Astrocyte of the spinal cord (primary cell): ENCODE measurements at regions not wholly inside any gene's neighbourhood (a gene's known extent, or its start where the extent isn't known, plus 50 kb on each side); places are given as distances from the start of the nearest gene placed in this dataset.

Experiments
- DNase-seq: peaks from one replicate; pipeline ENCODE4 v3.0.0; 2011; ENCODE audit warnings: low read depth, low spot score
- H3K4me3 ChIP-seq: 2 replicates; pipeline ENCODE4 v1.5.1; 2011; ENCODE audit warnings: low read depth, mild to moderate bottlenecking, low read length, moderate library complexity
- in situ Hi-C: cut with HindIII; loops from 2 replicates; pipeline ENCODE4 v1.10.0; 2017; ENCODE audit warnings: low sequenced_read_pairs
- TF ChIP-seq, protein P1 (sequence below): IDR thresholded peaks from 2 replicates; pipeline ENCODE4 v1.5.1; 2012; ENCODE audit warnings: low read depth, mild to moderate bottlenecking, low read length, inconsistent platforms

- TF ChIP-seq, protein P1, sequence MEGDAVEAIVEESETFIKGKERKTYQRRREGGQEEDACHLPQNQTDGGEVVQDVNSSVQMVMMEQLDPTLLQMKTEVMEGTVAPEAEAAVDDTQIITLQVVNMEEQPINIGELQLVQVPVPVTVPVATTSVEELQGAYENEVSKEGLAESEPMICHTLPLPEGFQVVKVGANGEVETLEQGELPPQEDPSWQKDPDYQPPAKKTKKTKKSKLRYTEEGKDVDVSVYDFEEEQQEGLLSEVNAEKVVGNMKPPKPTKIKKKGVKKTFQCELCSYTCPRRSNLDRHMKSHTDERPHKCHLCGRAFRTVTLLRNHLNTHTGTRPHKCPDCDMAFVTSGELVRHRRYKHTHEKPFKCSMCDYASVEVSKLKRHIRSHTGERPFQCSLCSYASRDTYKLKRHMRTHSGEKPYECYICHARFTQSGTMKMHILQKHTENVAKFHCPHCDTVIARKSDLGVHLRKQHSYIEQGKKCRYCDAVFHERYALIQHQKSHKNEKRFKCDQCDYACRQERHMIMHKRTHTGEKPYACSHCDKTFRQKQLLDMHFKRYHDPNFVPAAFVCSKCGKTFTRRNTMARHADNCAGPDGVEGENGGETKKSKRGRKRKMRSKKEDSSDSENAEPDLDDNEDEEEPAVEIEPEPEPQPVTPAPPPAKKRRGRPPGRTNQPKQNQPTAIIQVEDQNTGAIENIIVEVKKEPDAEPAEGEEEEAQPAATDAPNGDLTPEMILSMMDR = no peak
- no peak for DNase-seq
- no peak overlapping the region for H3K4me3 ChIP-seq
- in situ Hi-C loops = no loop called here
These were observed 768.1 kb downstream of the GBE1 start for GRCh38 chr3:80993241-80993945.

GRCh38 chr3:80983753-80984152 is 777.7 kb downstream of the GBE1 start:
- in situ Hi-C loops = no loop called here
- H3K4me3 ChIP-seq = no peak overlapping the region
- no peak for DNase-seq
- TF ChIP-seq, protein P1 = no peak

- in situ Hi-C loops = no loop called here
- TF ChIP-seq, protein P1 = no peak
- H3K4me3 ChIP-seq = no peak overlapping the region
- DNase-seq = no peak
These were observed 783.1 kb downstream of the GBE1 start for GRCh38 chr3:80978216-80978969.

DNA sequence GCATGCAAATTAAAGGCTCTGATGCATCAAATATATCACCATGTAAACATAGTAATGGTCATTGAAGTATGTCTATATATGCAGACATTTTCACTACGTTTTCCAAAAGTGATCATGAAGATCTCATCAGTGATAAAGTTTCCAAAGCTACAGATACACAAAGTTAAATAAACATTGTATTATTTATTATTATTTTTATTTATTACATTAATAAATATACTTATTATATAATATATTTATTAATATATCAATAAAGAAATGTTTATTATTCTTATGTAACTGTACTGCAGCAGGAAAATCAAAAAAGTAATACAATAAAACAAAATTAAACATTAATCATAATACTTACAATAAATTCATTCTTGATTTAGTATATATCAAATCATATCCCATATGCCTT is 791.2 kb downstream of the GBE1 start:
- DNase-seq = no peak
- TF ChIP-seq, protein P1 = no peak
- no peak overlapping the region for H3K4me3 ChIP-seq
- in situ Hi-C loops = no loop called here

DNA sequence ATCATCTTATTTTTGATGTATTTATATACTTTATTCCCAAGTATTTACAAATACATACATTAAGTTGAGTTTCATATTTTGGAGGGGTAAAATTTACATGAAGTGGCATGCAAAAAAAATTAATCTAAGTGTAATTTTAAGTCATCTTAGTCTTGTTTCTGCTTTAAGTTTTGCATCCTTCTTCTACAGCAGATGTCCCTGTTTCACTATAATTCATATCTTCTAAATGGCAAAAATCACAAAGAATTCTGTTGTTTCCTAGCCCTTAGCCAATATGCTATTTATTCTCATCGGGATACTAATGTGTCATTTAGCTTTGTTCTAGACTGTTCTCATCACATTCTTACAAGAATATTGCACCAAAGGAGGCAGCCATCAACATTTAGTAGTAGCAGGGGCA is 831.9 kb downstream of the GBE1 start:
- no peak overlapping the region for H3K4me3 ChIP-seq
- in situ Hi-C loops = no loop called here
- DNase-seq = no peak
- TF ChIP-seq, protein P1 = no peak

GRCh38 chr3:80914854-80915253 is 846.6 kb downstream of the GBE1 start:
- in situ Hi-C loops = no loop called here
- no peak for DNase-seq
- TF ChIP-seq, protein P1 = no peak
- H3K4me3 ChIP-seq = no peak overlapping the region
